Naive thymus-derived CD8-positive, alpha-beta T cell (primary cell): ENCODE measurements at regions not wholly inside any gene's neighbourhood (a gene's known extent, or its start where the extent isn't known, plus 50 kb on each side); places are given as distances from the start of the nearest gene placed in this dataset.
"Not testable (repeated sequence)": the region's sequence is repeated elsewhere in the genome, so short reads cannot be mapped to it uniquely, and the experiment has no call there.

Experiments used
- ATAC-seq, 2 donors: fragments of 150-1000 bp; cut with Tn5 transposase in 1 of 2; sonication (Bioruptor Pico), chemical (Tn5 transposase) in 1 of 2; 1 replicate in 1 of 2; 2 replicates in 1 of 2; pipeline ENCODE4 v1.10.0; 2021; ENCODE audit warnings: mild to moderate bottlenecking in 2 of 2, moderate library complexity in 2 of 2
- POLR2A ChIA-PET: fragments of 350-600 bp; sonication (Branson Sonifier 250); formaldehyde crosslinking; loops from one replicate; lab custom pipeline; 2021; ENCODE audit warnings: antibody characterized with exemption; lab: Charles Lee
- DNase-seq, 10 donors: peaks; one replicate each; pipeline versions ENCODE4 v3.0.0 to v3.0.0-alpha.2; 2020 to 2022
- H3K27ac Mint-ChIP-seq, 10 donors: one replicate each; pipeline ENCODE4 v1.8.0; 2020 to 2022; ENCODE audit warnings: mild to moderate bottlenecking in 10 of 10, mixed read lengths in 10 of 10, moderate library complexity in 4 of 10, inconsistent platforms in 1 of 10
- H3K27me3 Mint-ChIP-seq, 5 donors: one replicate each; pipeline ENCODE4 v1.8.0; 2021 to 2022; ENCODE audit warnings: mixed read lengths in 5 of 5
- H3K36me3 Mint-ChIP-seq, 3 donors: one replicate each; pipeline ENCODE4 v1.8.0; 2020 to 2022; ENCODE audit warnings: mixed read lengths in 3 of 3, mild to moderate bottlenecking in 2 of 3, inconsistent platforms in 1 of 3
- H3K4me1 Mint-ChIP-seq, 4 donors: one replicate each; pipeline ENCODE4 v1.8.0; 2021 to 2022; ENCODE audit warnings: mixed read lengths in 4 of 4
- H3K4me3 Mint-ChIP-seq, 10 donors: one replicate each; pipeline ENCODE4 v1.8.0; 2020 to 2022; ENCODE audit warnings: mild to moderate bottlenecking in 10 of 10, mixed read lengths in 10 of 10, moderate library complexity in 6 of 10, inconsistent platforms in 1 of 10
- H3K9me3 Mint-ChIP-seq, 9 donors: one replicate each; pipeline ENCODE4 v1.8.0; 2020 to 2022; ENCODE audit warnings: mixed read lengths in 9 of 9, mild to moderate bottlenecking in 3 of 9, inconsistent platforms in 1 of 9, moderate library complexity in 1 of 9

- Mint-ChIP-seq H3K9me3 (peaks cover 0 to 3% (median 0%) of the 10 kb centered on the region in 9 donors), H3K4me3 (no peak overlapping the region), H3K27me3 (no peaks in the 10 kb centered on the region), H3K27ac (no peak overlapping the region), H3K36me3 (peaks cover 0 to 21% (median 2%) of the 10 kb centered on the region in 3 donors), H3K4me1 (peaks cover 0 to 7% (median 1%) of the 10 kb centered on the region in 4 donors)
- ATAC-seq (no peak), DNase-seq (no peak)
- POLR2A ChIA-PET: no interaction called here
Measured at GRCh38 chr1:119225831-119226230, 85.4 kb upstream of the WARS2 start.

GRCh38 chr1:119226321-119226720 is 85.9 kb upstream of the WARS2 start:
- ATAC-seq: no peak
- POLR2A ChIA-PET: no interaction called here
- peaks cover 0 to 3% (median 0%) of the 10 kb centered on the region in 9 donors for H3K9me3 Mint-ChIP-seq
- peaks cover 0 to 7% (median 1%) of the 10 kb centered on the region in 4 donors for H3K4me1 Mint-ChIP-seq
- H3K27me3 Mint-ChIP-seq: no peaks in the 10 kb centered on the region
- no peak overlapping the region for H3K27ac Mint-ChIP-seq
- DNase-seq: no peak
- no peak overlapping the region for H3K4me3 Mint-ChIP-seq
- H3K36me3 Mint-ChIP-seq: peaks cover 0 to 21% (median 1%) of the 10 kb centered on the region in 3 donors

GRCh38 chr1:119226913-119227312 is 86.5 kb upstream of the WARS2 start:
- Mint-ChIP-seq H3K4me3 (no peak overlapping the region), H3K27me3 (no peaks in the 10 kb centered on the region), H3K4me1 (peaks cover 0 to 7% (median 1%) of the 10 kb centered on the region in 4 donors), H3K9me3 (peaks cover 0 to 3% (median 0%) of the 10 kb centered on the region in 9 donors), H3K27ac (no peak overlapping the region), H3K36me3 (peaks cover 0 to 21% (median 0%) of the 10 kb centered on the region in 3 donors)
- DNase-seq: no peak
- POLR2A ChIA-PET: no interaction called here
- no peak for ATAC-seq

GRCh38 chr1:119227456-119227855 is 87.0 kb upstream of the WARS2 start:
- peaks cover 0 to 3% (median 1%) of the 10 kb centered on the region in 4 donors for H3K4me1 Mint-ChIP-seq
- no peaks in the 10 kb centered on the region for H3K27me3 Mint-ChIP-seq
- no peaks in the 10 kb centered on the region for H3K9me3 Mint-ChIP-seq
- H3K27ac Mint-ChIP-seq: no peak overlapping the region
- H3K36me3 Mint-ChIP-seq: peaks cover 0 to 18% (median 0%) of the 10 kb centered on the region in 3 donors
- DNase-seq (no peak), ATAC-seq (no peak)
- no peak overlapping the region for H3K4me3 Mint-ChIP-seq
- POLR2A ChIA-PET: no interaction called here

- ATAC-seq (no peak), DNase-seq (no peak)
- peaks cover 0 to 15% (median 3%) of the 10 kb centered on the region in 3 donors for H3K36me3 Mint-ChIP-seq
- H3K4me3 Mint-ChIP-seq: no peak overlapping the region
- POLR2A ChIA-PET: no interaction called here
- no peaks in the 10 kb centered on the region for H3K9me3 Mint-ChIP-seq
- no peaks in the 10 kb centered on the region for H3K27me3 Mint-ChIP-seq
- H3K4me1 Mint-ChIP-seq: peaks cover 0 to 2% (median 0%) of the 10 kb centered on the region in 4 donors
- H3K27ac Mint-ChIP-seq: no peak overlapping the region
Measured at GRCh38 chr1:119228335-119229080, 88.1 kb upstream of the WARS2 start.

- Mint-ChIP-seq H3K36me3 (peaks cover 2 to 21% (median 19%) of the 10 kb centered on the region in 3 donors), H3K27ac (no peak overlapping the region), H3K9me3 (peaks cover 0 to 2% (median 0%) of the 10 kb centered on the region in 9 donors), H3K27me3 (no peaks in the 10 kb centered on the region), H3K4me3 (no peak overlapping the region), H3K4me1 (no peaks in the 10 kb centered on the region)
- DNase-seq (no peak), ATAC-seq (no peak)
- POLR2A ChIA-PET: no interaction called here
Measured at GRCh38 chr1:119235120-119235519, 94.7 kb upstream of the WARS2 start.

GRCh38 chr1:119245881-119246280 is 105.4 kb upstream of the WARS2 start:
- POLR2A ChIA-PET: no interaction called here
- Mint-ChIP-seq H3K4me1 (peaks cover 0 to 2% (median 0%) of the 10 kb centered on the region in 4 donors), H3K27ac (no peak overlapping the region), H3K4me3 (no peak overlapping the region), H3K9me3 (peaks cover 0 to 4% (median 0%) of the 10 kb centered on the region in 9 donors), H3K27me3 (no peaks in the 10 kb centered on the region), H3K36me3 (peaks cover 0 to 15% (median 2%) of the 10 kb centered on the region in 3 donors)
- ATAC-seq (no peak), DNase-seq (no peak)

GRCh38 chr1:119249283-119249682 is 108.8 kb upstream of the WARS2 start:
- Mint-ChIP-seq H3K9me3 (peaks cover 0 to 4% (median 0%) of the 10 kb centered on the region in 9 donors), H3K27ac (no peak overlapping the region), H3K27me3 (no peaks in the 10 kb centered on the region), H3K4me1 (peaks cover 0 to 2% (median 0%) of the 10 kb centered on the region in 4 donors), H3K4me3 (no peak overlapping the region), H3K36me3 (peaks cover 0 to 11% (median 0%) of the 10 kb centered on the region in 3 donors)
- POLR2A ChIA-PET: no interaction called here
- DNase-seq (no peak), ATAC-seq (no peak)

- DNase-seq (no peak), ATAC-seq (no peak)
- H3K4me3 Mint-ChIP-seq: no peak overlapping the region
- H3K4me1 Mint-ChIP-seq: peaks cover 0 to 2% (median 0%) of the 10 kb centered on the region in 4 donors
- POLR2A ChIA-PET: no interaction called here
- H3K36me3 Mint-ChIP-seq: peaks cover 0 to 11% (median 0%) of the 10 kb centered on the region in 3 donors
- no peak overlapping the region for H3K27ac Mint-ChIP-seq
- no peaks in the 10 kb centered on the region for H3K27me3 Mint-ChIP-seq
- peaks cover 0 to 4% (median 0%) of the 10 kb centered on the region in 9 donors for H3K9me3 Mint-ChIP-seq
Measured at GRCh38 chr1:119250299-119250698, 109.8 kb upstream of the WARS2 start.

GRCh38 chr1:119251751-119252150 is 111.3 kb upstream of the WARS2 start:
- Mint-ChIP-seq H3K4me1 (no peaks in the 10 kb centered on the region), H3K9me3 (peaks cover 0 to 4% (median 0%) of the 10 kb centered on the region in 9 donors), H3K27ac (no peak overlapping the region), H3K36me3 (peaks cover 0 to 12% (median 0%) of the 10 kb centered on the region in 3 donors), H3K27me3 (no peaks in the 10 kb centered on the region), H3K4me3 (no peak overlapping the region)
- ATAC-seq (no peak), DNase-seq (no peak)
- POLR2A ChIA-PET: no interaction called here

GRCh38 chr1:119253366-119253765 is 112.9 kb upstream of the WARS2 start:
- H3K27ac Mint-ChIP-seq: no peak overlapping the region
- peaks cover 0 to 1% (median 0%) of the 10 kb centered on the region in 4 donors for H3K4me1 Mint-ChIP-seq
- H3K4me3 Mint-ChIP-seq: no peak overlapping the region
- peaks cover 0 to 13% (median 7%) of the 10 kb centered on the region in 9 donors for H3K9me3 Mint-ChIP-seq
- H3K27me3 Mint-ChIP-seq: no peaks in the 10 kb centered on the region
- no peak for ATAC-seq
- POLR2A ChIA-PET: no interaction called here
- DNase-seq: no peak
- peaks cover 0 to 20% (median 2%) of the 10 kb centered on the region in 3 donors for H3K36me3 Mint-ChIP-seq

- Mint-ChIP-seq H3K27me3 (no peaks in the 10 kb centered on the region), H3K9me3 (peaks cover 0 to 18% (median 11%) of the 10 kb centered on the region in 9 donors), H3K27ac (peak overlapping the region in 1 of 10 donors; percentile 11), H3K4me3 (no peak overlapping the region), H3K36me3 (peaks cover 0 to 21% (median 2%) of the 10 kb centered on the region in 3 donors), H3K4me1 (peaks cover 0 to 1% (median 0%) of the 10 kb centered on the region in 4 donors)
- POLR2A ChIA-PET: no interaction called here
- DNase-seq (no peak), ATAC-seq (no peak)
Measured at GRCh38 chr1:119254067-119254720, 113.7 kb upstream of the WARS2 start.

- Mint-ChIP-seq H3K36me3 (peaks cover 0 to 14% (median 2%) of the 10 kb centered on the region in 3 donors), H3K9me3 (peaks cover 0 to 18% (median 10%) of the 10 kb centered on the region in 9 donors), H3K4me3 (peak overlapping the region in 1 of 10 donors; percentile 38)
- H3K4me1 Mint-ChIP-seq, H3K27ac Mint-ChIP-seq, DNase-seq, H3K27me3 Mint-ChIP-seq, POLR2A ChIA-PET, ATAC-seq: not testable (repeated sequence)
Measured at GRCh38 chr1:119256089-119256488, 112.5 kb upstream of the HAO2 start.
